Endothelial cell of umbilical vein (primary cell): ENCODE measurements at regions not wholly inside any gene's neighbourhood (a gene's known extent, or its start where the extent isn't known, plus 50 kb on each side); places are given as distances from the start of the nearest gene placed in this dataset.

Source experiments
- BruUV-seq: library from RNA; stranded (reverse); fragments of 400-500 nt; replicated peaks from 2 replicates; lab custom pipeline; 2021; lab: Mats Ljungman, UMichigan
- CTCF ChIA-PET: fragments of 300-600, 350-600 bp; sonication (Branson Sonifier 250); formaldehyde crosslinking; loops from one replicate; lab custom pipeline; 2021; ENCODE audit warnings: antibody characterized with exemption, inconsistent platforms; lab: Charles Lee
- POLR2A ChIA-PET: fragments of 300-600, 350-600 bp; sonication (Branson Sonifier 250); formaldehyde crosslinking; loops from one replicate; lab custom pipeline; 2021; ENCODE audit warnings: antibody characterized with exemption, inconsistent platforms; lab: Charles Lee
- DNase-seq: peaks from one replicate; pipeline ENCODE4 v3.0.0-alpha.2; 2011; ENCODE audit warnings: low read depth, low spot score
- FAIRE-seq: peaks from 2 replicates; lab custom pipeline; 2011; peaks lifted over from hg19 to GRCh38; lab: Jason Lieb, UNC
- H2AFZ ChIP-seq: 2 replicates; pipeline ENCODE4 v1.6.0; 2012; ENCODE audit warnings: low read depth, low read length, control low read depth, inconsistent platforms
- H3K27ac ChIP-seq: 2 replicates; pipeline ENCODE4 v1.5.1; 2011; ENCODE audit warnings: low read depth, mild to moderate bottlenecking, control low read depth, low read length, moderate library complexity; ENCODE audit not compliant: insufficient read depth
- H3K27me3 ChIP-seq, 2 experiments: 2 replicates each; pipeline versions ENCODE4 v1.6.0 to v1.6.1; 2011; ENCODE audit warnings: low read length in 2 of 2, mixed read lengths in 1 of 2; ENCODE audit not compliant: control insufficient read depth in 2 of 2, insufficient read depth in 2 of 2
- H3K36me3 ChIP-seq, 2 experiments: 2 replicates in 1 of 2; 3 replicates in 1 of 2; pipeline ENCODE4 v1.5.1; 2011; ENCODE audit warnings: low read length in 2 of 2, mild to moderate bottlenecking in 1 of 2, moderate library complexity in 1 of 2; ENCODE audit not compliant: control insufficient read depth in 2 of 2, insufficient read depth in 2 of 2; ENCODE audit errors: extremely low read depth in 1 of 2
- H3K4me1 ChIP-seq: 3 replicates; pipeline ENCODE4 v1.5.1; 2011; ENCODE audit warnings: mild to moderate bottlenecking, low read length; ENCODE audit not compliant: control insufficient read depth, insufficient read depth; ENCODE audit errors: extremely low read depth
- H3K4me2 ChIP-seq: 2 replicates; pipeline ENCODE4 v1.6.1; 2011; ENCODE audit warnings: low read length, control low read depth, mixed read lengths; ENCODE audit not compliant: insufficient read depth
- H3K4me3 ChIP-seq, 3 experiments: fragments of 200-600 bp in 1 of 3; sonication (generic), shearing (Covaris generic) in 1 of 3; replicated peaks in 1 of 3; 2 replicates each; pipeline ENCODE4 v1.5.1; 2011 to 2016; ENCODE audit warnings: control low read depth in 3 of 3, low read length in 3 of 3, mild to moderate bottlenecking in 2 of 3, inconsistent platforms in 1 of 3, low read depth in 1 of 3, moderate library complexity in 1 of 3; ENCODE audit not compliant: insufficient read depth in 1 of 3
- H3K79me2 ChIP-seq: 2 replicates; pipeline ENCODE4 v1.6.0; 2012; ENCODE audit warnings: low read length, inconsistent platforms; ENCODE audit not compliant: control insufficient read depth, insufficient read depth
- H3K9ac ChIP-seq: replicated peaks from 2 replicates; pipeline ENCODE3; 2011; ENCODE audit warnings: low read length, control low read depth; ENCODE audit not compliant: insufficient read depth; ENCODE audit errors: extremely low read depth
- H3K9me1 ChIP-seq: replicated peaks from 3 replicates; pipeline ENCODE4 v1.6.0; 2011; ENCODE audit warnings: mild to moderate bottlenecking, low read length; ENCODE audit not compliant: control insufficient read depth, insufficient read depth; ENCODE audit errors: extremely low read depth
- H3K9me3 ChIP-seq: replicated peaks from 2 replicates; pipeline ENCODE4 v1.5.1; 2012; ENCODE audit warnings: low read length, inconsistent platforms; ENCODE audit not compliant: control insufficient read depth, insufficient read depth
- H4K20me1 ChIP-seq: replicated peaks from 2 replicates; pipeline ENCODE3; 2011; ENCODE audit warnings: mild to moderate bottlenecking, low read length; ENCODE audit not compliant: control insufficient read depth, insufficient read depth; ENCODE audit errors: extremely low read depth
- CTCF ChIP-seq, 2 donors: IDR thresholded peaks; 1 replicate in 1 of 2; 2 replicates in 1 of 2; pipeline ENCODE4 v1.5.1; 2011; ENCODE audit warnings: low read length in 2 of 2, mild to moderate bottlenecking in 2 of 2, moderate library complexity in 2 of 2, control low read depth in 1 of 2, inconsistent platforms in 1 of 2, low read depth in 1 of 2; ENCODE audit not compliant: insufficient read depth in 1 of 2; ENCODE audit errors: extremely low read depth in 1 of 2
- EZH2 ChIP-seq: IDR thresholded peaks from 2 replicates; pipeline ENCODE4 v1.6.1; 2012; ENCODE audit warnings: borderline replicate concordance, low read depth, mild to moderate bottlenecking, moderate library complexity, low read length, inconsistent platforms; ENCODE audit not compliant: severe bottlenecking
- FOS ChIP-seq: IDR thresholded peaks from 2 replicates; pipeline ENCODE4 v1.6.1; 2011; ENCODE audit warnings: mild to moderate bottlenecking, low read length, moderate library complexity, borderline replicate concordance; ENCODE audit not compliant: insufficient read depth
- GATA2 ChIP-seq: IDR thresholded peaks from 2 replicates; pipeline ENCODE4 v1.7.0; 2011; ENCODE audit warnings: low read depth, mild to moderate bottlenecking, moderate library complexity, mixed read lengths, low read length; ENCODE audit not compliant: insufficient read length, insufficient read depth
- JUN ChIP-seq: IDR thresholded peaks from 2 replicates; pipeline ENCODE4 v1.6.1; 2011; ENCODE audit warnings: borderline replicate concordance, low read depth; ENCODE audit not compliant: insufficient read length, insufficient read depth
- MYC ChIP-seq: IDR thresholded peaks from one replicate; pipeline ENCODE4 v1.6.1; 2011; ENCODE audit warnings: mild to moderate bottlenecking, low read depth, low read length
- POLR2A ChIP-seq: IDR thresholded peaks from 2 replicates; pipeline ENCODE4 v1.6.1; 2012; ENCODE audit warnings: low read depth, mild to moderate bottlenecking, control low read depth, low read length
- POLR2AphosphoS5 ChIP-seq: IDR thresholded peaks from 2 replicates; pipeline ENCODE4 v1.6.1; 2012; ENCODE audit warnings: low read depth, mild to moderate bottlenecking, control low read depth, low read length, moderate library complexity; ENCODE audit not compliant: insufficient read depth
- dilution Hi-C: fragments of 300-500 bp; cut with MboI; formaldehyde crosslinking; loops from one replicate; pipeline ENCODE4 v1.15.0; 2019; ENCODE audit warnings: low sequenced_read_pairs; ENCODE audit not compliant: extremely low pct_ligation_motif_present
- intact Hi-C: fragments of 100-400 bp; cut with micrococcal nuclease; formaldehyde crosslinking; loops from one replicate; pipeline ENCODE4 v1.10.0; 2022
- TF ChIP-seq, protein P1 (sequence below): IDR thresholded peaks from 2 replicates; pipeline ENCODE4 v1.6.1; 2011; ENCODE audit not compliant: insufficient read depth, insufficient read length

GRCh38 chr11:44380009-44380313 lies 70.0 kb upstream of the ALX4 start:
- CTCF ChIA-PET: no interaction called here
- POLR2A ChIA-PET: no interaction called here
- Histone ChIP-seq H3K4me1 (no peaks in the 10 kb centered on the region), H3K9me1 (no peaks in the 10 kb centered on the region), H3K9me3 (no peaks in the 10 kb centered on the region), H3K27ac (no peak overlapping the region), H3K9ac (no peak overlapping the region), H3K79me2 (no peaks in the 10 kb centered on the region), H3K36me3 (no peaks in the 10 kb centered on the region), H3K4me3 (no peak overlapping the region), H3K4me2 (no peak overlapping the region), H4K20me1 (no peaks in the 10 kb centered on the region), H2AFZ (no peak overlapping the region), H3K27me3 (peaks cover 0 to 2% of the 10 kb centered on the region in 2 experiments)
- no peak for DNase-seq
- BruUV-seq: no TSS peak
- no peak for FAIRE-seq
- intact Hi-C loops (no loop called here), dilution Hi-C loops (no loop called here)
- no peak for TF ChIP-seq POLR2A
- TF ChIP-seq CTCF (IDR thresholded peaks at IDR 0.05; ENCODE audit: extremely low read depth in 1 of 2, insufficient read depth in 1 of 2, low read depth in 1 of 2, low read length in 2 of 2): no peak
- no peak for TF ChIP-seq JUN
- no peak for TF ChIP-seq MYC
- no peak for TF ChIP-seq GATA2
- no peak for TF ChIP-seq FOS
- TF ChIP-seq, protein P1, sequence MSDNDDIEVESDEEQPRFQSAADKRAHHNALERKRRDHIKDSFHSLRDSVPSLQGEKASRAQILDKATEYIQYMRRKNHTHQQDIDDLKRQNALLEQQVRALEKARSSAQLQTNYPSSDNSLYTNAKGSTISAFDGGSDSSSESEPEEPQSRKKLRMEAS: no peak
- TF ChIP-seq POLR2AphosphoS5: no peak
- no peak for TF ChIP-seq EZH2
